Activated T-helper 17 cell treated with anti-CD3 and anti-CD28 coated beads, Interleukin-2, amount 50 U/mL, for 72 hours (primary cell): ENCODE measurements at regions not wholly inside any gene's neighbourhood (a gene's known extent, or its start where the extent isn't known, plus 50 kb on each side); places are given as distances from the start of the nearest gene placed in this dataset.
A peak's percentile ranks its signal among the peaks of the same experiment; 100 is the strongest.

Experiments
- ATAC-seq: fragments of 150-1000 bp; cut with Tn5 transposase; replicated peaks from 2 replicates; pipeline ENCODE4 v1.10.0; 2021; ENCODE audit warnings: mild to moderate bottlenecking, moderate library complexity
- H3K27ac Mint-ChIP-seq: one replicate; pipeline ENCODE4 v1.8.0; 2022; ENCODE audit warnings: mixed read lengths
- H3K27me3 Mint-ChIP-seq: one replicate; pipeline ENCODE4 v1.8.0; 2022; ENCODE audit warnings: mixed read lengths
- H3K36me3 Mint-ChIP-seq: one replicate; pipeline ENCODE4 v1.8.0; 2022; ENCODE audit warnings: low read depth, mild to moderate bottlenecking, mixed read lengths
- H3K4me1 Mint-ChIP-seq: one replicate; pipeline ENCODE4 v1.8.0; 2022; ENCODE audit warnings: mixed read lengths
- H3K4me3 Mint-ChIP-seq: one replicate; pipeline ENCODE4 v1.8.0; 2022; ENCODE audit warnings: mild to moderate bottlenecking, mixed read lengths
- H3K9me3 Mint-ChIP-seq: one replicate; pipeline ENCODE4 v1.8.0; 2022; ENCODE audit warnings: mixed read lengths

DNA sequence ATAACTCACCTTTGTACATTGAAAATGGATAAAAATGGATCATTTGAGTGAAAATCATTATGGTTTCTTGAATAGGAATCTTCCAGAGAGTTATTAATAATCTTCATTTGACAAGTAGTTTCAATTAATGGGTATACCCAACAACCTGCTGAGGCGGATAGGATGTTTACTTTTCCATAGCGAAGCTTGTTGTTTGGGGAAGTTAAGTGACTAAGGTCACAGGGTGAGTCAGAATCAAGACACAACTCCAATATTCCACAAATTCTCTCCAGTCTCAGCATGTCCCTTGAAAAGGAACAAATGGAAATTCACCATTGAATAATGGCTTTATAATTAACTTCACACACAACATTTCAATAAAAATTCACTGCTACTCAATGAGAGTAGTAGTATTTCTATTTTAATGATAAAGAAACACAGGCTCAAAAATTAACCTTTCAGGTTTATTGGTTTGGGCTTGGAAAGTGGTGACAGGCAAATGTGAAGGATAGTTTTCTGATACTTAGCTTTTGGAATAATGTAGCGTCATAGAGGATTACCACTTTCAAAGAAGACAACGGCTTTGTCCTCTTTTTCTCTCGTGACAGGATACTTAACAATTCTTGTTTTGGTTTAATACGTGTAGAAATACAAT, 211.3 kb downstream of the GPD2 start:
- Mint-ChIP-seq H3K27me3 (no peaks in the 10 kb centered on the region), H3K4me3 (no peak overlapping the region), H3K36me3 (no peaks in the 10 kb centered on the region), H3K27ac (no peak overlapping the region), H3K9me3 (no peaks in the 10 kb centered on the region), H3K4me1 (no peaks in the 10 kb centered on the region)
- ATAC-seq: no peak

GRCh38 chr2:156648522-156648921, 212.3 kb downstream of the GPD2 start:
- no peaks in the 10 kb centered on the region for H3K27me3 Mint-ChIP-seq
- no peak for ATAC-seq

DNA sequence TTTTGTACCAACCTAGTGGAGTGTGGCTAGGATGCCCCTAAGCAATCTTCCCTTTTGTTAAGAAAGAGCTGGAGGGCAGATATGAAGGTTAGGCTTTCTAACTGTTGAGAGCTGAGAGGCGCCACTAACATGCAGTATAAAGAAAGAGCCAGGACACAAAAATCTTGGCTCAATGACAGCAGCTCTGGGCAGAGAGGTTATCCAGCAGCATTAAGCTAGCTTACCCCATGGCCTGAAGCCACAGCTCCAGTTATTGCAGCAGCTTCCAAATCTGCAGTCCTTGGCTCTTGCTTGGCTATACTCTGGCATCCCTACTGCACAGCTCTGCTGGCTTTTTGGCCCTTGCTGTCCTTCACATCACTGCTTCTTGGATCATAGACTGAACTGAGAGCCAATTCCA, 213.4 kb downstream of the GPD2 start:
- no peaks in the 10 kb centered on the region for H3K9me3 Mint-ChIP-seq
- H3K4me1 Mint-ChIP-seq: no peaks in the 10 kb centered on the region
- H3K27me3 Mint-ChIP-seq: no peaks in the 10 kb centered on the region
- no peak overlapping the region for H3K27ac Mint-ChIP-seq
- H3K36me3 Mint-ChIP-seq: no peaks in the 10 kb centered on the region
- H3K4me3 Mint-ChIP-seq: no peak overlapping the region
- no peak for ATAC-seq

More at GRCh38 chr2:156648522-156648921, 212.3 kb downstream of the GPD2 start:
- H3K27ac Mint-ChIP-seq: no peak overlapping the region
- H3K4me1 Mint-ChIP-seq: no peaks in the 10 kb centered on the region
- no peaks in the 10 kb centered on the region for H3K9me3 Mint-ChIP-seq
- no peak overlapping the region for H3K4me3 Mint-ChIP-seq
- H3K36me3 Mint-ChIP-seq: no peaks in the 10 kb centered on the region

GRCh38 chr2:156652691-156653090, 216.5 kb downstream of the GPD2 start:
- Mint-ChIP-seq H3K4me1 (no peaks in the 10 kb centered on the region), H3K36me3 (no peaks in the 10 kb centered on the region), H3K9me3 (no peaks in the 10 kb centered on the region), H3K27ac (no peak overlapping the region), H3K27me3 (no peaks in the 10 kb centered on the region), H3K4me3 (no peak overlapping the region)
- ATAC-seq: no peak

- Mint-ChIP-seq H3K4me1 (no peaks in the 10 kb centered on the region), H3K27me3 (no peaks in the 10 kb centered on the region), H3K36me3 (no peaks in the 10 kb centered on the region), H3K9me3 (no peaks in the 10 kb centered on the region), H3K4me3 (no peak overlapping the region), H3K27ac (no peak overlapping the region)
- no peak for ATAC-seq
Measured at GRCh38 chr2:156653675-156654074, 217.5 kb downstream of the GPD2 start.

DNA sequence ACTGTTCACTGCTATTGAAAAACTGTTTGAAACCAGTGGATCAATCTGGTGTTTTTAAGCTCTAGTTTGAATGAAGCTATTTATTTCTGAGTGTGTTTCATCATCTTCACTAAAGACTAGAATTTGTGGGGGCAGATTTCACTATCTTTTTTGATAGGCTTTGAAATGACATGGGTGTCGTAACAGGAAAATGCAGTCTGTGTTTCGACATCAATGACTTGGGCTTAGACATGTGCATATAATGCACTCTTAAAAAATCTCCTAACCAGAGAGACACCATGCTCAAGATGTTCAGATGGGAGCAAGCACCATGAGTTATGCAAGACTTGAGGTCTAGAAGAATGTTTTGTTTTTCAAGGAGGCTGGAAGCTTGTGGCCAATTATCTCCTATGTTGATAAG, 221.6 kb downstream of the GPD2 start:
- H3K36me3 Mint-ChIP-seq: no peaks in the 10 kb centered on the region
- ATAC-seq: no peak
- no peak overlapping the region for H3K27ac Mint-ChIP-seq
- H3K4me1 Mint-ChIP-seq: no peaks in the 10 kb centered on the region
- H3K4me3 Mint-ChIP-seq: no peak overlapping the region
- H3K27me3 Mint-ChIP-seq: no peaks in the 10 kb centered on the region
- H3K9me3 Mint-ChIP-seq: no peaks in the 10 kb centered on the region

- ATAC-seq: no peak
- H3K9me3 Mint-ChIP-seq: no peaks in the 10 kb centered on the region
- H3K4me3 Mint-ChIP-seq: no peak overlapping the region
- no peaks in the 10 kb centered on the region for H3K27me3 Mint-ChIP-seq
- no peaks in the 10 kb centered on the region for H3K4me1 Mint-ChIP-seq
- H3K27ac Mint-ChIP-seq: no peak overlapping the region
- no peaks in the 10 kb centered on the region for H3K36me3 Mint-ChIP-seq
Measured at GRCh38 chr2:156659694-156660093, 223.5 kb downstream of the GPD2 start.

DNA sequence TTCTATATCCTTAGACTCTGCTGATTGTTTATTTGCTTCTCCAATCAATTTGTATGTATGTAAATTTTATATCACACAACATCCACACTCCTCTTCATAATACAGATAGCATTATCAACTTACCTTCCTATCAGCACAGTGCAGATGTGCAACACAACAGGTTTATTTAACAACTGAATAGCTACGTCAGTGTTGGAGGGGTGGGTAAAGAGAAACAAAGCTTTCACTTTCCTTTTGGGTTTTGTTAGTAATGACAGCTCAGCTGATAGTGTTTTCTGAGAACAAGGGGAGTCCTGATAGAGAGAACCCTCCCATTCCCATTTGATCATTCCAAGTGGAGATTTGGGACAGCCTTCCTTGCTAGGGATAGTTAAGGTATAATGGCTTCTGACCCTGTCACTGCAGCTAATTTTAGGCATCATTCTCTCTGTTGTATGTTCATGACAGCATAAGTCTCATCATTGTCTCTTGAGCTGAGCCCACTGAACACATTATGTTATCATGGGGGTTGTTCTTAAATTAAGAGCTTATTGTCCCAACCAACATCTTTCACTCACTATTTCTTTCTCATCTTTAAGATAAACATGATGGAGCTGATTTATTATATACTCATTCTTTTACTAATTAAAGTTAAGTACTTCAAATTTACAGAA, 227.7 kb downstream of the GPD2 start:
- peak overlapping the region; percentile 11 for H3K4me3 Mint-ChIP-seq
- H3K4me1 Mint-ChIP-seq: no peaks in the 10 kb centered on the region
- no peaks in the 10 kb centered on the region for H3K27me3 Mint-ChIP-seq
- peaks cover 3% of the 10 kb centered on the region for H3K9me3 Mint-ChIP-seq
- no peak for ATAC-seq
- peak overlapping the region; percentile 10 for H3K27ac Mint-ChIP-seq
- no peaks in the 10 kb centered on the region for H3K36me3 Mint-ChIP-seq

DNA sequence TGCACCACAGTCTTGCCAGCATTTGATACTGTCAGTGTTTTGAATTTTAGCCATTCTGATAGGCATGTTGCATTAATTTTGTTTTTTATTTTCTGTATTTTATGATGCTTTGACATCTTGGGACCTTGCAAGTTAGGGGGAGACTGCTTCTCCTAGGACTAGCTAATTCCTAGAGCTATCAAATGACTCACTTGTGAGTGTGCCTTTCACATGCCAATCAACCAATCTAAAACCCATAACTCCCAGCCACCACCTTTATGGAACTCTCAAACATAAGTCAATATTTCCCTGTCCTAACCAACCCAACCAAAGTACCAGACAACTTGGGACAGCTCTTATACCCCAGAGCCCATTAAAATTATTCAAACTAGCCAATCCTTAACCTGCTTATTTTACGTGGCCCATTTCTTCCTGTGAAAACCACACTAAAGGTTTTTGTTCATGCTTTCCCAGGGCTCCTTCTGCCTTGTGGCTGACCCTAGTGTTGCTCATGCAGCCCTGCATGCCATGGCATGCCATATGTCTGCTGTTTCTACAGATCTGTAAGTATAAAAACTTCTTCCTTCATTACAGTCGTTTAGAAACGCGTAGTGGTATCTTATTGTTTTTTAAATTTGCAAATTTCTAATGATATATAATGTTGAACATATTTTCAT, 230.1 kb downstream of the GPD2 start:
- no peaks in the 10 kb centered on the region for H3K36me3 Mint-ChIP-seq
- no peaks in the 10 kb centered on the region for H3K4me1 Mint-ChIP-seq
- no peak for ATAC-seq
- H3K9me3 Mint-ChIP-seq: peaks cover 7% of the 10 kb centered on the region
- H3K4me3 Mint-ChIP-seq: no peak overlapping the region
- no peak overlapping the region for H3K27ac Mint-ChIP-seq
- peaks cover 8% of the 10 kb centered on the region for H3K27me3 Mint-ChIP-seq

GRCh38 chr2:156670104-156670503, 233.9 kb downstream of the GPD2 start:
- no peak for ATAC-seq
- H3K27ac Mint-ChIP-seq: no peak overlapping the region
- H3K4me3 Mint-ChIP-seq: no peak overlapping the region
- H3K4me1 Mint-ChIP-seq: no peaks in the 10 kb centered on the region
- H3K9me3 Mint-ChIP-seq: peaks cover 7% of the 10 kb centered on the region
- no peaks in the 10 kb centered on the region for H3K36me3 Mint-ChIP-seq
- peaks cover 8% of the 10 kb centered on the region for H3K27me3 Mint-ChIP-seq

DNA sequence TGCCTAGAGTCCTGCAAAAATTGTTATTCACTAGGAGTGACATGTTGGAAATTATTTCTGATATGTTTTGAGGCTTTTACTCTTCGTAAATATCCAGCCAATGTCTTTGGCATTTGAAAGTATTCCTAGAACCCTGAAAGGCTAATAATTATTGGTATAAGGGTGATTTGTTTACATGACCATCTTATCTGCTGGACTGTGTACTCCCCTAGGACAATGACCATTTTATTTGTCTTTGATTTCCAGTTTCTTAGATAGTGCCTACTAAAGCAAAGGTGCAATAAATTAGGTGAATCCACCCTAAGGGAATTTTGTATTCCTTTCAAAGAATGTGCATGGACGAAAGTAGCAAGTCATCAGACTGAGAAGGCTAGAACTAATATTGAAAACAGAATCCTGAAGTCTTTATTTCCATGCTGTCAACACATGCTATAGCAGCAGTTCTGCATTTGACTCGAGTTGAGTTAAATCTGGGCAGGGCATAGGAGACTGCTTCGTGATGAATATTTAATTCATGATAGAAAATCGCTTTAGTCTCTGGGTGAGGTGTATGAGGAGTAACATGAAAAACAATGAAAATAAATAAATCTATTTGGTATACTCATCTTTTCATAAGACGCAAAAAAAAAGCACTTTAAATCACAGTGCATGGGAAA, 235.7 kb downstream of the GPD2 start:
- Mint-ChIP-seq H3K36me3 (no peaks in the 10 kb centered on the region), H3K9me3 (peaks cover 7% of the 10 kb centered on the region), H3K4me1 (no peaks in the 10 kb centered on the region), H3K27me3 (peaks cover 8% of the 10 kb centered on the region), H3K27ac (no peak overlapping the region), H3K4me3 (no peak overlapping the region)
- ATAC-seq: no peak

DNA sequence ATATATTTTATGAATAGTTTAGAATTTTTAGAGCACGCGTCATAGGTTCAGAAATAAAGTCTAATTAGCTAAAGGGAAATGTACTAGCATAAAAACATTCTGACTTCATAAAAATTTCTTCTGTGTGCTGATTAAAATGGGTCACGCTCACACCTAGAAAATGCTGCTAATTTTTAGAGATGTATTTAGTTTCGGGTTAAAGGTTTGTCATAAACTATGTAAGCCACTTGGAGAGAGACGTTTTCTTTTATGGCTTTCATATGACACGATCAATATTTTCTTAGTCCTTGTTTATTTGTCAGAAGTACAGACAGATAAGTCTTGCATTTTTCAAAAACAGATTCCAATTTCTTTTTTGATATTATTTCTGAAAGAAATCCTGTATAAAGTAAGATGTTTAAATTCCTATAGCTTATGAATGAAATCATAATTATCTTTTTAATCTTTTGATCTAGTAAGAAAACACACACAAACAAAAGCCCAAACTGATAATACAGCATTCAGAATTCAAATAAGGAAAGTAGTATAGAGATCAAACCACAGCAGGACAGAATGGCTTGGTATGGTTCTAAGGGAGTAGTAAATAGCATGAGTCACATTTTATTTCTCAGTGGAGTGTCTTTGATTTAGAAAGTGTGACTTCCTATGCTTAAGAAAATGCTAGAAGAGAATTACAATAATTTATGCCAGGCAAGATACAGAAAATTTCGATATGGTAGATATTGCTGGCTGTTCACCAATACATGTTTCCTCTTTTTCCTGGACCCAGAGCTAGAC, 236.6 kb downstream of the GPD2 start:
- no peaks in the 10 kb centered on the region for H3K4me1 Mint-ChIP-seq
- no peak overlapping the region for H3K4me3 Mint-ChIP-seq
- peaks cover 7% of the 10 kb centered on the region for H3K9me3 Mint-ChIP-seq
- no peak for ATAC-seq
- H3K27me3 Mint-ChIP-seq: peaks cover 8% of the 10 kb centered on the region
- no peaks in the 10 kb centered on the region for H3K36me3 Mint-ChIP-seq
- no peak overlapping the region for H3K27ac Mint-ChIP-seq

DNA sequence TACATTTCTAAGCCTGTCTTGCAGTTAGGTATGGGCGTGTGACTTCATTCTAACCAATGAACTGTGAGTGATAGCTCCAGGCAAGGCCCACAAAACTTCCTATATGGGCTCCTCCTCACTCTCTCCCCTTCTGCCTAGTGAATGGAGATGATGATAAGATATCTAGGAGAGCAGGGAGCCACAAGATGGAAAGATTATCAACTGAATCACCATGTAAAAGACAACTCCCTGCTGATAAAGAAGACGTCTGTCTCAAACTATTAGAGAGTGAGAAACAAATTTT, 237.1 kb downstream of the GPD2 start:
- H3K27me3 Mint-ChIP-seq: peaks cover 8% of the 10 kb centered on the region
- H3K27ac Mint-ChIP-seq: no peak overlapping the region
- no peak overlapping the region for H3K4me3 Mint-ChIP-seq

DNA sequence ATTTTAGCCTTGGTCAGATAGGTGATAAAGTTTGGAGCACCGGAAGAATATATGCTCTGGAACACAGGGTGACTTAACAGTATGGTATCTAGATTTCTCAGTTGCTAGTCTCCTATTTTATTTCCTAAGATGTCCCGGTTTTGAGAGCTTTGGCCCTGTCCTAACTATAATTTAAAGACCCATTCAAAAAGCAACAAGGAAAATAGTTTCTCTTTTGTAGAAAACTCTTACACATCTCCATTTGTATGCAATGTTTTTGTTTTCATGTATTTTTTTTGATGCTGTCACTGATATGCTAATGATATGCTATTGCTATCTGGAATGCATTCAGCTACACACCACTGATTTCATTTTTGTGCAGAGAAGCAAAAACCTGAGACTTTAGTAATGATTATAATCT, 237.8 kb downstream of the GPD2 start:
- no peak for ATAC-seq
- Mint-ChIP-seq H3K4me3 (no peak overlapping the region), H3K27ac (no peak overlapping the region), H3K9me3 (peaks cover 4% of the 10 kb centered on the region), H3K36me3 (no peaks in the 10 kb centered on the region), H3K4me1 (no peaks in the 10 kb centered on the region), H3K27me3 (peaks cover 8% of the 10 kb centered on the region)

More for the DNA sequence above, 237.1 kb downstream of the GPD2 start:
- H3K4me1 Mint-ChIP-seq: no peaks in the 10 kb centered on the region
- no peaks in the 10 kb centered on the region for H3K36me3 Mint-ChIP-seq
- ATAC-seq: no peak
- peaks cover 7% of the 10 kb centered on the region for H3K9me3 Mint-ChIP-seq
